GM19438 (cell line): ENCODE measurements at regions not wholly inside any gene's neighbourhood (a gene's known extent, or its start where the extent isn't known, plus 50 kb on each side); places are given as distances from the start of the nearest gene placed in this dataset.

Source experiments
- ATAC-seq: cut with Tn5 transposase; IDR thresholded peaks from one replicate; pipeline ENCODE4 v1.9.1; 2021; ENCODE audit warnings: low read depth; ENCODE audit not compliant: unreplicated experiment

DNA sequence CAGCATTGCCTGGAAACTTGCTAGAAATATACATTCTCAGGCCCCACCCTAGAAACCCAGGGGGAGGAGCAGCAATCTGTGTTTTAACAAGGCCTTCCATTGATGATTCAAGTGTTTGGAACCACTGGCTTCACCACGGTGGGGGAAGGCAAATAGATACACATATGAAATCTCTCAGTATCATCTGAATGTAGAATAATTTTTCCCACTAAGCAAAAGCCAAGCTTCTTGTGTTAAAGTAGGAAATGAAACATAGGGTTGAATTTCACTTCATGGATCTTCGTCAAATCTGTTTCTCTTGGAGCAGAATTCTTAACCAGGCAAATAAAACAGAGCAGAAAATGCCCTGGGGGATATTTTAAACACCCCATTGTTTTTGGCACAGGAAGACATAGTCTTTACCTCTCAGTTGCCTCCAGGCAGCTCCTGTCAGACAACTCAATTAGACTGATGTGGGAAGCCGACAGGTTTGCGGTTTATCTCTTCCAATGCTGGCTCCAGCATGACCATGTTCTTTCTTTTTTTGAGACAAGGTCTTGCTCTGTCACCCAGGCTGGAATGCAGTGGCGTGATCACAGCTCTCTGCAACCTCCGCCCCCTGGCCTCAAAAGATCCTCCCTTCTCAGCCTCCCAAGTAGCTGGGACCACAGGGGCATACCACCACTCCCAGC, 213.0 kb downstream of the FOXO1 start:
- ATAC-seq = no peak

DNA sequence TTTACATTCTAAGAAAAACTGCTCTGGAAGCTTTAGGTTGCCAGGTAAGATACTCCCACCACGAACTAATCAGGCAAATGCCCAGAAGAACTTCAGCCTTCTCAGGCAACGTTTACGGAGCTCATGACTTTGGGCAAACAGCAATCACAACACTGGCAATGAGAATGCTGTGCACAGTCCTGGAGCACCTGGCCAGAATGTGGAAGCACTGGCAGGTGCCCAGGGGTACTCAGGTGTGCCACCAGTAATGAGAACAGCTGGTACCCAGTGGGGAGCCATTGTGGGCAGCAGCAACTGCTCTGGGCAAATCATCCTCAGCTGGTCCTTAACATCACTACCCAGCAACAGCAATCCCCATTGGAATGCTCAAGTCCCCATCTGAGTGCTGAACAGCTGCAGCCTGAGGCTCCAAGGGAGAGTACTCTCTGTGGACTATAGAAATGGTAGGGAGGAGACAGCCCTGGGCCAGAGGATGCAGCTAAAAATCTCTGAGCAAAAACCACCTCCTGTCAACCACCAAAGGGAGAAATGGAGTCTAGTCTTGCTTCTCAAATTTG, 210.0 kb downstream of the FOXO1 start:
- ATAC-seq = no peak

DNA sequence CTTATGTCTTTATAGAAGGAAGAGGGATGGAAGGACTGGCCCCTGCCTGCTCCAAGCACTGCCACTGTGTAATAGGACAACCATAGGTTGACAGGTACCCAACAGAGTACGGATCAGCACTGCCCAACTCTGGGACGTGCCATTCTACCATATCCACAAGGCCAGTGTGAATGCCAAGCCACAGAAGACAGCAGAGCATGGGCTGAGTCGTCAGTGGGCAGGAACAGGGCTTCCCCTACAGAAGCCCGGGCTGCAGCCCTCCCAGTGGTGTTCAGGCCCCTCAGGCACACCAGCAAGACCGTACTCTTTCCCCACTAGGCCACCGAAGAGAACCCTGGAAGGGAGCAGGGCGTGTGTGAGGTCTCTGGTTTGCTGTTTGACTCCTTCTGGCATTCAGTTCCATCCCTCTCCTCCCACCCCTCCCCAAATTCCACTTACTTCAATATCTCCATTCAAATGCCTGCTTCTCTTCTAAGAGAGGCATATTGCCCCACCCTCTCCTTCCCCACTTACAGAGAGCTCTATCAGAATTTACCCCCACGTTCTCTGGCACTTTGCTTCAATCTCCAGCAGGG, 209.4 kb downstream of the FOXO1 start:
- no peak for ATAC-seq

DNA sequence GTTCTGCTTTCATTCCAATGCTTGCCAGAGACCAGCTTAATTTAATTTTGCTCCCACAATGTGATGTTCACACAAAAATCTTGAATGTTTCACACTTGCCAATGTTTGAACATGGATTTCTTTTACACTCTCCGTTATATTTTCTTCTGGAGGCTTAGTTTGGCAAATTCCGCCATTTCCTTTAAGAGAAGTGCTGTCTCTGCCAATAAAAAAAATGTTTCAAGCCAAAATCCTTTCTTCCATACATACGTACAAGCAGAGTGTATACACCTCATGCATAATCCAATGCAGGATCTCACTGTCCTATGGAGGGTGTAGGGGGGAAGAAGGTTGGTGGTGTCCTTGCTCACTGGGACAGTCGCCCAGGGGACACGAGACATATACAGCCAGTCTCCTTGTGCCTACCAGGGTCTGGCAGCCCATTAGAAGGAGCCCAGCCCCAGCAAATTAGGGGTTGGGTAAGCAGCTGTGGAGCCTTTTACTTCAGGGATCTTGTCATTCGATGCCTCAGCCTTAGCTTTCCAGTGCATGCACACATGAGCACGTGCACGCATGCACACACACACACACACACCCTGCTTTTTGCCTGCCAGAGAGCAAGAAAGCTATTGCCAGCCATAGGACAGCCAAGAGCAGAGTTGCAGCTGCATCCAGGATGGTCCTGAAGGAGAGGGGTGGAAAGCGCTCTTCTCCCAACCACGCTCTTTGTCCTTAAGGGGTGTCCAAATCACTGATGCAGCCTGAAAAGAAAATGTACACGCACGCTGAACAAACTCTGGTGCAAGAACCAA, 208.3 kb downstream of the FOXO1 start:
- ATAC-seq = no peak

DNA sequence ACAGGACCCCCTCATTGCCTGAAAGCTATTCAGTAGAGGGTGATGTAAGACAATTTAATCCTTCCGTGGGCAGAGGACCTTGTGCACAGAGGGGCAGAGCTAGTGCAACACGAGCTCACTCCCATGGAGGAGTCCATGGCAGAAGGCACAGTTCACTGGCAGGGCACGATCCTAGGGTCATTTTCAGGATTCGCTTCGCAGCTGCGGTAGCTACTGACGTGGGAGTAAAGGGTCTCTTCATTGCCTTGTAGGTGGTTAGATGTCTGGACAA, 207.8 kb downstream of the FOXO1 start:
- no peak for ATAC-seq

DNA sequence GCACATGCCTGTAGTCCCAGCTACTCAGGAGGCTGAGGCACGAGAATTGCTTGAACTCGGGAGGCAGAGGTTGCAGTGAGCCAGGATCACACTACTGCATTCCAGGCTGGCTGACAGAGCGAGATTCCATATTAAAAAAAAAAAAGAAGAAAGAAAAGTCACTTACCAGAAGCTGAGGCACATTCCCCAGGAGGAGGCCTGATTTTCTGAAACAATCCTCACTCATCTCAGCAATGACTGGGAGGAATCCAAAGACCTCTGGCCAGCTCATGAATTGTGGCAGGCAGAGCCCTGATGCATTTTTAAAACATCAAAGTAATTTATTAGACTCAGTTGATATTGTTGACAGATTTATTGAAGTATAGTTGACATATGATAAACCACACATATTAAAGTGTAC, 206.3 kb downstream of the FOXO1 start:
- ATAC-seq = no peak

DNA sequence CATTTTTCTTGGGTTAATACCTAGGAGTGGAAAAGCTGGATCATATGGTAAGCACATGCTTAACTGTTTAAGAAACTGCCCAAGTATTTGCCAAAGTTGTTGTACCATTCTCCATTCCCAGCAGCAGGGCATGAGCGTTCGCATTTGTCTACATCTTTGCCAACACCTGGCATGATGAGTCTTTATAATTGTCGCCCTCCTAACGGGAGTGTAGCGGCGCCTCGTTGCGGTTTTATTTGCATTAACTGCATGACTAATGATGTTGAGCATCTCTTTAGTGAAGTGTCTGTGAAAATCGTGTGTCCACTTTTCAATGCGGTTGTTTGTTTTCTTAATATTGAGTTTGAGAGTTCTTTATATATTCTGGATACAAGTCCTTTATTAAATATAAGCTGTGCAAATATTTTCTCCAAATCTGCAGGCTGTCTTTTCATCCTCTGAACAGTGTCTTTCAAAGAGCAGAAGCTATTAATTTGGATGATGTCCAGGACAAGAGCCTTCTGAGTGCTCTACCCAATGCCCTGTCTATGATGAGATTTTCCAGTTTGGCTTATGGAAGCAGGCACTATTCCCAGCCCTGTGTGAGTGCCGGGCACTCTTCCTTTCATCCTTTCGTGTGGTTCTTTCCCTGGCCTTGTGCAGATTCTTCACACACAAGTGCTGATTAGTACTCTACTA, 202.0 kb downstream of the FOXO1 start:
- ATAC-seq = no peak

DNA sequence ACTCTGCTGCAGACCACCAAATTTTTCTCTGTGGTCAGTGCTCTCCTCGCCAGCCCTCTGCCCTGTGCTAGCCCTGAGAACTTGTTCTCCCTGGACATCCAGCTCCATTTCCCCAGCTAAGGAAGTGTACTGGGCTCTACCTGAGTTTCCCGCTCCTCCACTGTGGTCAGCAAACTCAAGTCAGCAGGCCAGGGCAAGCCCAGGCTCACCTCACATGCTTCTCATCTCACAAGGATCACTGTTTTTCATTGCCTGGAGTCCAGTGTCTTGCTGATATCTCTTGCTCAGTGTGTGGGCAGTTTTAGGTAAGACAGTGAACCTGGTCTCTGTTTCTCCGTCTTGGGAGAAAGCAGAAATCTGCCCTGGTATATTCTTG, 201.4 kb downstream of the FOXO1 start:
- ATAC-seq = no peak

DNA sequence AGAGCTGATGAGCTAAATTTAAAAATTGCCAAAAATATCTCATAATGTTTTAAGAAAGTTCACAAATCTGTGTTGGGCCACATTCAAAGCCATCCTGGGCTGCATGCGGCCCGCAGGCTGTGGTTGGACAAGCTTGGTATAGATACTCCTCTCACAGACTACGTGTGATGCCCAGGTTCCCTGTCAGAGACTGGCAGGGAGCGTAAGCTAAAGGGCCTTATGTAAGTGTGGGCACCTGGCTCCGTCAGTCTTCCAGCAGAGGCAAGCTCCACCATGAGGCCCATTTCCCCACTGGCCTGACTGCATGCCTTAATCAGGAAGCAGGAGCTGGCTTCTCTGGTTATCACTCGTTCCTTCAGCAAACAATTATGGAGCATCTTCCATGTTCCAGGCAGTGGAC, 200.2 kb downstream of the FOXO1 start:
- ATAC-seq = no peak

DNA sequence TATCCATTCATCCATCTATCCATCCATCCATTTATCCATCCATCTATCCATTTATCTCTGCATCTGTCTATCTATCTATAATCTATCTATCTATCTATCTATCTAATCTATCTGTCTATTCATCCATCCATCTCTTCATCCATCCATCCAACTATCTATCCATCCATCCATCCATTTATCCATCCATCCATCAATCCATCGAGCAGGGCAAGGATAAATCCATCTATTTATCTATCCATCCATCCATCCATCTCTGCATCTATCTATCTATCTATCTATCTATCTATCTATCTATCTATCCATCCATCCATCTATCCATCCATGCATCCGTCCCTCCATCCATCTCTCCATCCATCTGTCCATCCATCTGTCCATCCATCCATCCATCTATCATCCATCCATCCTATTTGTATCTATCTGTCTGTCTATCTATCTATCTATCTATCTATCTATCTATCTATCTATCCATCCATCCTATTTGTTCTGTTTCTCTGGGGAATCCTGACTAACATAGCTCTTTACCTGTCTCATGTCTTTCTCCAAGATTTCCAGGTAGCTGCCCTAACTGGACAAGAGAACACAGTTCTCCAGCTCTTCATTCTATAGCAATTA, 198.1 kb downstream of the FOXO1 start:
- ATAC-seq = no peak

DNA sequence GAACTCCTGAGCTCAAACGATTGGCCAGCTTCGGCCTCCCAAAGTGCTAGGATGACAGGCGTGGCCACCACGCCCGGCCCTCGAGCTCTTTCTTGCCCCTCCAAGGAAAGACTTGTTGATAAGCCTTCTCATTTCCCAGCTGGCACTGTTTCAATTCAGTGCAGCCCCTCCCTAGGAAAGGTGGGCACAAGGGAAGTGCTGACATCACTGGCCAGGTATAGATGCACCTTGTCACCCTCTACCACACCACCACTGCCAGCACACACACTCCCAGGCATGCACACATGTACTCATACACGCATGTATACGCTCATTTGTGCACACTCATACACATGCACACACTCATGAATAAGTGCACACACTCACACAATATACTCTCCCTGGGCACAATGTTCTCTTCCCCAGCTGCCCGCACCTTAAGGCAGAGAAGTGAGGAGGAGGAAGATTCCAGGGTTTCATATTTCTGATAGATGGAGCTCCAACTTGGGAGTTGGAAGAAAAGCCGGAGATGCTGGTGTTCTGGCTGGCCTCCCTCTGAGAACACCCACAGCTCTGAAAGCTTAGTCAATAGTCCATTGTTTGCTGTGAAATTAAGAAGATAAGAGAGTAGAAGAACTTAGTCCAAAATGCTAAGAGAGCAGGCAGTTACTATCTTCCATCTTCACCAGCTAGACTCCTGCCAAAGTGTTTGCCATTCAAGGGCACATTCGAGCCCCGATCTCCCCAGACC, 196.7 kb downstream of the FOXO1 start:
- ATAC-seq = no peak

DNA sequence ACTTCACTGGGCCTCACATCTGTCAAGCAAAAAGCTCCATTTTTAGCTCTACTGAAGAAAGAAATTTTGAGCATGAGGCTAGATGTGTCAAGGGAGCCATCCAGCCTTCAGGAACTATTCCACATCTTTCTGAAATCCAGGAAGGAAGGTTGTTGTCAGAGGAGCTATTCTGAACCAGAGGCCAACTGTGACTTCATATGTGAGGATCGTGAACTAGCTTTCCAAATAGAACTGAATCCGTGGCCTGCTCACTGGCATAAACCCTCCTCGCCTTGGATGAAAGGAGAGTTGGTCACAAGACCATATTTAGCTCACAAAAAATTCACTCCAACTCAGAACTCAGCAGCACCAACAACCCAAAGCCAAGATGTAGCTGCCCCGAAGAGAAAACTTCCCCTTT, 195.8 kb downstream of the FOXO1 start:
- no peak for ATAC-seq

DNA sequence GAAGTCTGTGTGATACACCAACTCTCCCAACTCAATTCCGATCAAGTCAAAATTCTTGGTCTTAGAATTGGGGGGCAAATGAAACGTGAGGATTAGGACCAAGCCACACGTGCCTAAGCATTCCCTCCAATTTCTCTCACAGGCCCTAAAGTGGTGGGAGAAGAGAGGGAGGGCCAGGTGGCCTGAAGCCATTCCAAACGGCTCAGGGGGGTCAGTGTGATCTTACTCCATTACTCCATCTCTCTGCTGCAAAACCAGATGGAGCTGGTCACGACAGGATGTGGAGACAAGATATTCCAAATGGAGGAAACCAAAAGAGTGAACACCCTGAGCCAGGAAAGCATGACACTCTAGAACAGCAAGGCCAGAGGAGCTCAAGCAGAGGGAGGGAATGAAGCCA, 195.4 kb downstream of the FOXO1 start:
- no peak for ATAC-seq

DNA sequence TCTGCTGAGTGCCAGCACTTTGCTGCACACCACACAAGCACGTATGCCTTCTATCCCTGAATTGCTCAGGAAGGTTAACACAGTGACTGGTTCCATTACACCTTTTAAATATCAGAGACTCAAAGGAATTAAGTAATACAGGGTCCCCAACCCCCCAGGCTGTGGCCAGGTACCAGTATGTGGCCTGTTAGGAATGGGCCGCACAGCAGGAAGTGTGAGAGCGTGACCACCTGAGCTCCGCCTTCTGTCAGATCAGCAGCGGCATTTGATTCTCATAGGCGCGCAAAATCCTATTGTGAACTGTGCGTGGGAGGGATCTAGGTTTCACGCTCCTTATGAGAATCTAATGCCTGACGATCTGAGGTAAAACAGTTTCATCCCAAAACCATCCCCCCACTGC, 194.5 kb downstream of the FOXO1 start:
- ATAC-seq = no peak

DNA sequence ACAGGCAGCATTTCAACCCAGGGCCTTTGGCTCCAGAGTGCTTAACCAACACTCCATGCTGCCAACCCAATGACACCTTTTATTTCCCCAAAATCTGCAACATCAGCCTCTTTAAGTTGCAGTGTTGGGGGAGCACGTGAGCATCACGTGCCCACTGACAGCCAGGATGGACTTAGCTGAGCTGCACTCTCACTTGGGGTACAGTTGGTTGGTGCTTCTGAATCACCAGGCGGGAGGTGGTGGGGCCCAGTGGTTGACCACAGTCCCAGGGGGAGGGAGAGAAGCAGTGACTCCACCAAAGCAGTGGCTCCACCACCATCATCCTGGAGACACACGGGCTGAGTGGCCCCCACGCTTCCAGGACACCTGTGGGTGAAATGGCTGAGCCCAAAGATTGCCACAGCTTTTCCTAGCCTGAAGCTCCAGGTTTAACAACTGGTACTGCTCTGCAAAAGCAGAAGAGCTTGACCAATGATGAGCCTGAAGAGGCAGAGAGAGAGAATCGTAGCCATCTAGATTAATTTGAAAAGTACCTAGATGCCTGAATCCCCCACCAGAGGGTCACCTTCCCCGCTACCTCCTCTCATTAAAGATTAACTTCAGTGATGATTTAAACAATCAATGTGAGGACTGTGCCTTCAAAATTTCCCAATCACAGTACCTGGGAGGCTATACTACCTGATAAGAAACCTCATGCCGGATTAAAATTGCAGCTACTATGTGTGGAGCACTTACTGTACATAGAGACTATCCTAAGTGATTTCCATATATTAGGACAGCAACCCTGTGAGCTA, 193.8 kb downstream of the FOXO1 start:
- ATAC-seq = no peak

DNA sequence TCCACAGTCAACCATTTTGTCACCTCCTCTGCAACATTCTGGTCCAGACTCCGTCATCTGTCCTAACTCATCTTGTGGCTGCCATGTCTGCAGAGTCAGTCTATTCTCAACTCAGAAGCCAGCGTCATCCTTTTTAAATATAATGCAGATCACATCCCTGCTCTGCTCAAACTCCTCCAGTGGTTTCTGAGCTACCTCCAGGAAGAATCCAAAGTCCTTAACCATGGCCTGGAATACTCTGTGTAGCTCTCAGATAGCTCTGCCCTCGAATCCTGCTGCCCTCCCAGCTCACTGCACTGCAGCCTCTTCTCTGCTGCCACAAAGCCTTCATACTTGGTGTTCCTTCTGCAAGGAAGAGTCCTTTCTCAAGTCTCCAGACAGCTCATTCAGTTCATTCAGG, 190.8 kb downstream of the FOXO1 start:
- no peak for ATAC-seq

DNA sequence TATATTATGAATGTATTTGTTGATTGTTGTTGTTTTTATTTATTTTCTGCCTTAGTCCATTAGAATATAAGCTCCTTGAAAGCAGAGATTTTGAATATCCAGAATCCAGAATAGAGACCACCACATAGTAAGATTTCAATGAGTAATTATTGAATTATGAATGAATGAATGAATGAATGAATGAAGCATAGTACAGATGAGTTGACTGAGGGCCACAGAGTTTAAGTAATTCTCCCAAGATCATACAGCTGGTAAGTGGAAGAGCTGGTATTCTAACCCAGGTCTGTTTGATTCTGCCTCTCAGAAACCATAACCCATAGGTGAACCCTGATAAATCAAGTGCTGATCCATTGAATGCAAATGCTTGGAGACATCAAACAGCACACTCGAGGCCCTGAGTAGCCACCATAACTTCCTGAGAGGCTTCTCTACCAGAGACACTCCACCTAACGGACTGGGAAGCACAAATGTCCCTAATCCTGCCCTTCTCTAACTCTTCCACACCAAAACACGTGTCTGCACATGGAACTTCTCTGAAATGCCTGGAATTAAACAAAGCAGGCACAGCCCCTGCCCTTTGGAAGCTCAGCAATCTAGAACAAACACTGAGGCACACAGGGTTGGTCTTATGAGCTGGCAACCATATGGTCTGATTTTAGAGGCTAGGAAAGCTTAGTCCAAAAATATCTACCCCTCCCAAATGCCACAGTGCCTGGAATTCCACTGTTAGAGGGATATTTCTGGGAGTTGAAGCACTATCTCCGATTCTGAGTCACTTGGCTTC, 190.1 kb downstream of the FOXO1 start:
- ATAC-seq = no peak

DNA sequence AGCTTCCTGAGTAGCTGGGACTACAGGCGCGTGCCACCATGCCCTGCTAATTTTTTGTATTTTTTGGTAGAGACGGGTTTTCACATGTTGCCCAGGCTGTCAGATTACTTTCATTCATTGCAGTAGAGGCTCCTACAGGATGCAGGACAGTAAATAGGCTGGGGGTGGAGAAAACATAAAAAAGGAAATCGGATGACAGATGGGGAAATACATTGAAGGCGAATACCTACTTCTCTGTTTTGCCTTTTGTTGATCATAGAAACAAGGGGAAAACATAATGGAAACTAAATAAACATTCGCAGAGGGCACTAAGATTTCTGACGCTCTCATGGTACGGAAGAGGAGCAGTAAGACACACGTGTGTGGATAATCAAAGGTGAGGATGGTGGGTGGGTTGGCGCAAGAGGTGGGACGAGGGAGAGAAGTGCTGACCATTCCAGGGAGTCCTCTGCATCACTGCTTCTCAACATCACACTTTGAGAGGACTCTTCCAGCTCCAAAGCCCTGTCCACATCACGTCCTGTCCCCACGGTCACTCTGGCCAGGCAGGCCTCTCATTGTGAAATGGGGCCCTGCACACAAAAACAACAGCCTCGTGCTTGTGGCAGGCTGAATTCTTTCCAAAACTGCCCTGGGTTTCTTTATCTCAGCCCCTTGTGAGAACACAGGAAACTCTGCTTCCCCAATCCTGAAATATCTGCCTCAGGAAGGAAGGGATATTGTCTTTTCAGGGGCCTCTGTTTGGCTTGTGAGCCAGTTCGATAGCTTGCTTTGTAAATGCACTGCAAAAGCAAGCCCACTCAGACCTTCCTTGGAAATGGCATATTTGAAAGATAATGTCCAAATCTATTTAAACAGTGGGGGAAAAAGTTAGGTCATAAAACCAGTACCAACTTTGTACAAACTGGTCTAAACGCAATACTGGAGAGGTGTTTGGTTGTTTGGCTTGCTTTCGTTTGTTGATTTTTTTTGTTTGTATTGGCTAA, 188.5 kb downstream of the FOXO1 start:
- ATAC-seq = no peak
